ENCODE measurements at regions not wholly inside any gene's neighbourhood (a gene's known extent, or its start where the extent isn't known, plus 50 kb on each side); places are given as distances from the start of the nearest gene placed in this dataset.

- ChIA-PET POLR2A (no interaction called here), CTCF (interaction anchor here (1.5 kb wide), 1 partner anchor 634 kb away, joined by 3 read pairs; no protein-coding TSS in a partner anchor)
- DNase-seq (ENCODE audit: extremely low spot score): no peak
- no peak for TF ChIP-seq L3MBTL2 (conservative IDR thresholded peaks at IDR 0.05)
- no peak for TF ChIP-seq LEF1 (IDR thresholded peaks at IDR 0.05; ENCODE audit: borderline replicate concordance)
- TF ChIP-seq HDGF (IDR thresholded peaks at IDR 0.05; ENCODE audit: borderline replicate concordance): no peak
- TF ChIP-seq ELF4 (IDR thresholded peaks at IDR 0.05): no peak
- TF ChIP-seq PKNOX1 (IDR thresholded peaks at IDR 0.05): no peak
- TF ChIP-seq CTBP1 (IDR thresholded peaks at IDR 0.05; ENCODE audit: borderline replicate concordance): no peak
- no peak for TF ChIP-seq SP1 (IDR thresholded peaks at IDR 0.05)
- TF ChIP-seq TARDBP (IDR thresholded peaks at IDR 0.05): no peak
- TF ChIP-seq SUZ12 (IDR thresholded peaks at IDR 0.05): no peak
- no peak for TF ChIP-seq BHLHE40 (IDR thresholded peaks at IDR 0.05; ENCODE audit: borderline replicate concordance)
- no peak for TF ChIP-seq NFRKB (IDR thresholded peaks at IDR 0.05)
- TF ChIP-seq ZNF384 (IDR thresholded peaks at IDR 0.05): no peak
- no peak for TF ChIP-seq FOXM1 (IDR thresholded peaks at IDR 0.05; ENCODE audit: borderline replicate concordance)
These were observed 226.8 kb downstream of the CHD9NB start for GRCh38 chr16:52825892-52826291.

GRCh38 chr16:52819808-52820207 lies 232.9 kb downstream of the CHD9NB start:
- CTCF ChIA-PET: no interaction called here

GRCh38 chr16:52819405-52819804 lies 233.3 kb downstream of the CHD9NB start:
- ChIA-PET POLR2A (no interaction called here), CTCF (no interaction called here)
- no peak for DNase-seq (ENCODE audit: extremely low spot score)
- TF ChIP-seq TARDBP (IDR thresholded peaks at IDR 0.05) (no peak), CTBP1 (IDR thresholded peaks at IDR 0.05; ENCODE audit: borderline replicate concordance) (no peak), BHLHE40 (IDR thresholded peaks at IDR 0.05; ENCODE audit: borderline replicate concordance) (no peak), ZNF384 (IDR thresholded peaks at IDR 0.05) (no peak), SP1 (IDR thresholded peaks at IDR 0.05) (no peak), LEF1 (IDR thresholded peaks at IDR 0.05; ENCODE audit: borderline replicate concordance) (no peak)

More at GRCh38 chr16:52819808-52820207, 232.9 kb downstream of the CHD9NB start:
- POLR2A ChIA-PET: no interaction called here
- no peak for TF ChIP-seq LEF1 (IDR thresholded peaks at IDR 0.05; ENCODE audit: borderline replicate concordance)
- TF ChIP-seq TARDBP (IDR thresholded peaks at IDR 0.05): no peak
- no peak for TF ChIP-seq SUZ12 (IDR thresholded peaks at IDR 0.05)
- no peak for TF ChIP-seq HDGF (IDR thresholded peaks at IDR 0.05; ENCODE audit: borderline replicate concordance)
- TF ChIP-seq ZNF384 (IDR thresholded peaks at IDR 0.05): no peak
- no peak for TF ChIP-seq FOXA1 (IDR thresholded peaks at IDR 0.05)
- no peak for DNase-seq (ENCODE audit: extremely low spot score)

GRCh38 chr16:52817696-52818095 lies 235.0 kb downstream of the CHD9NB start:
- no peak for DNase-seq (ENCODE audit: extremely low spot score)
- TF ChIP-seq BHLHE40 (IDR thresholded peaks at IDR 0.05; ENCODE audit: borderline replicate concordance): no peak
- no peak for TF ChIP-seq ZNF384 (IDR thresholded peaks at IDR 0.05)
- no peak for TF ChIP-seq ARNT (IDR thresholded peaks at IDR 0.05)
- TF ChIP-seq CTBP1 (IDR thresholded peaks at IDR 0.05; ENCODE audit: borderline replicate concordance): no peak
- TF ChIP-seq ELF4 (IDR thresholded peaks at IDR 0.05): no peak
- no peak for TF ChIP-seq TARDBP (IDR thresholded peaks at IDR 0.05)
- no peak for TF ChIP-seq SUZ12 (IDR thresholded peaks at IDR 0.05)
- TF ChIP-seq HDGF (IDR thresholded peaks at IDR 0.05; ENCODE audit: borderline replicate concordance): no peak
- no peak for TF ChIP-seq FOXM1 (IDR thresholded peaks at IDR 0.05; ENCODE audit: borderline replicate concordance)
- TF ChIP-seq LEF1 (IDR thresholded peaks at IDR 0.05; ENCODE audit: borderline replicate concordance): no peak
- no peak for TF ChIP-seq FOXK2 (IDR thresholded peaks at IDR 0.05)
- TF ChIP-seq SP1 (IDR thresholded peaks at IDR 0.05): no peak
- CTCF ChIA-PET: interaction anchor here (0.7 kb wide), 1 partner anchor 34 kb away, joined by 3 read pairs; no protein-coding TSS in a partner anchor
- POLR2A ChIA-PET: no interaction called here

GRCh38 chr16:52816993-52817392 lies 235.7 kb downstream of the CHD9NB start:
- CTCF ChIA-PET: interaction anchor here (0.7 kb wide), 1 partner anchor 33 kb away, joined by 3 read pairs; no protein-coding TSS in a partner anchor
- POLR2A ChIA-PET: no interaction called here
- no peak for TF ChIP-seq ARNT (IDR thresholded peaks at IDR 0.05)
- no peak for TF ChIP-seq FOXK2 (IDR thresholded peaks at IDR 0.05)
- TF ChIP-seq ZNF384 (IDR thresholded peaks at IDR 0.05): no peak
- no peak for TF ChIP-seq LEF1 (IDR thresholded peaks at IDR 0.05; ENCODE audit: borderline replicate concordance)
- TF ChIP-seq L3MBTL2 (conservative IDR thresholded peaks at IDR 0.05): no peak
- no peak for TF ChIP-seq HDGF (IDR thresholded peaks at IDR 0.05; ENCODE audit: borderline replicate concordance)
- no peak for TF ChIP-seq PKNOX1 (IDR thresholded peaks at IDR 0.05)
- no peak for TF ChIP-seq BHLHE40 (IDR thresholded peaks at IDR 0.05; ENCODE audit: borderline replicate concordance)
- TF ChIP-seq CTBP1 (IDR thresholded peaks at IDR 0.05; ENCODE audit: borderline replicate concordance): no peak
- no peak for TF ChIP-seq FOXA1 (IDR thresholded peaks at IDR 0.05)
- no peak for TF ChIP-seq NFRKB (IDR thresholded peaks at IDR 0.05)
- no peak for TF ChIP-seq SUZ12 (IDR thresholded peaks at IDR 0.05)
- TF ChIP-seq TARDBP (IDR thresholded peaks at IDR 0.05): no peak
- TF ChIP-seq ELF4 (IDR thresholded peaks at IDR 0.05): no peak

GRCh38 chr16:52812678-52813556 lies 239.8 kb downstream of the CHD9NB start:
- ChIA-PET POLR2A (no interaction called here), CTCF (no interaction called here)
- no peak for DNase-seq (ENCODE audit: extremely low spot score)
- no peak for TF ChIP-seq SP1 (IDR thresholded peaks at IDR 0.05)
- no peak for TF ChIP-seq LEF1 (IDR thresholded peaks at IDR 0.05; ENCODE audit: borderline replicate concordance)
- no peak for TF ChIP-seq BHLHE40 (IDR thresholded peaks at IDR 0.05; ENCODE audit: borderline replicate concordance)
- no peak for TF ChIP-seq ARNT (IDR thresholded peaks at IDR 0.05)
- no peak for TF ChIP-seq HDGF (IDR thresholded peaks at IDR 0.05; ENCODE audit: borderline replicate concordance)
- TF ChIP-seq SUZ12 (IDR thresholded peaks at IDR 0.05): no peak

More at GRCh38 chr16:52816993-52817392, 235.7 kb downstream of the CHD9NB start:
- no peak for DNase-seq (ENCODE audit: extremely low spot score)

All from HEK293T (cell line).